Cardiac fibroblast (primary cell): ENCODE measurements at regions not wholly inside any gene's neighbourhood (a gene's known extent, or its start where the extent isn't known, plus 50 kb on each side); places are given as distances from the start of the nearest gene placed in this dataset.

ENCODE experiments used
- DNase-seq, 2 donors: peaks; one replicate each; pipeline versions ENCODE4 v3.0.0 to v3.0.0-alpha.2; 2010; ENCODE audit warnings: low read depth in 2 of 2
- H3K4me3 ChIP-seq, 2 donors: replicated peaks in 1 of 2; 1 replicate in 1 of 2; 2 replicates in 1 of 2; pipeline ENCODE4 v1.5.1; 2011; ENCODE audit warnings: low read depth in 2 of 2, low read length in 2 of 2, mild to moderate bottlenecking in 2 of 2, moderate library complexity in 1 of 2
- TF ChIP-seq, protein P1 (sequence below): IDR thresholded peaks from one replicate; pipeline ENCODE4 v1.5.1; 2011; ENCODE audit warnings: low read depth, mild to moderate bottlenecking, low read length, inconsistent platforms

DNA sequence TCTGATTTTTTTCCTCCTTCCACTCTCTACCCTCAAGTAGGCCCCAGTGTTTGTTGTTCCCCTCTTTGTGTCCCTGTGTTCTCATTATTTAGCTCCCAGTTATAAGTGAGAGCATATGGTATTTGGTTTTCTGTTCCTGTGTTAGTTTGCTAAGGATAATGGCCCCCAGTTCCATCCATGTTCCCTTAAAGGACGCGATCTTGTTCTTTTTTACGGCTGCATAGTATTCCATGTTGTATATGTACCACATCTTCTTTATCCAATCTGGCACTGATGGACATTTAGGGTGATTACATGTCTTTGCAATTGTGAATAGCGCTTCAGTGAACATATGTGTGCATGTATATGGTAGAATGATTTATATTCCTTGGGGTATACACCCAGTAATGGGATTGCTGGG is 54.5 kb upstream of the BTC start:
- H3K4me3 ChIP-seq = no peak overlapping the region
- TF ChIP-seq, protein P1, sequence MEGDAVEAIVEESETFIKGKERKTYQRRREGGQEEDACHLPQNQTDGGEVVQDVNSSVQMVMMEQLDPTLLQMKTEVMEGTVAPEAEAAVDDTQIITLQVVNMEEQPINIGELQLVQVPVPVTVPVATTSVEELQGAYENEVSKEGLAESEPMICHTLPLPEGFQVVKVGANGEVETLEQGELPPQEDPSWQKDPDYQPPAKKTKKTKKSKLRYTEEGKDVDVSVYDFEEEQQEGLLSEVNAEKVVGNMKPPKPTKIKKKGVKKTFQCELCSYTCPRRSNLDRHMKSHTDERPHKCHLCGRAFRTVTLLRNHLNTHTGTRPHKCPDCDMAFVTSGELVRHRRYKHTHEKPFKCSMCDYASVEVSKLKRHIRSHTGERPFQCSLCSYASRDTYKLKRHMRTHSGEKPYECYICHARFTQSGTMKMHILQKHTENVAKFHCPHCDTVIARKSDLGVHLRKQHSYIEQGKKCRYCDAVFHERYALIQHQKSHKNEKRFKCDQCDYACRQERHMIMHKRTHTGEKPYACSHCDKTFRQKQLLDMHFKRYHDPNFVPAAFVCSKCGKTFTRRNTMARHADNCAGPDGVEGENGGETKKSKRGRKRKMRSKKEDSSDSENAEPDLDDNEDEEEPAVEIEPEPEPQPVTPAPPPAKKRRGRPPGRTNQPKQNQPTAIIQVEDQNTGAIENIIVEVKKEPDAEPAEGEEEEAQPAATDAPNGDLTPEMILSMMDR = no peak
- DNase-seq = no peak

DNA sequence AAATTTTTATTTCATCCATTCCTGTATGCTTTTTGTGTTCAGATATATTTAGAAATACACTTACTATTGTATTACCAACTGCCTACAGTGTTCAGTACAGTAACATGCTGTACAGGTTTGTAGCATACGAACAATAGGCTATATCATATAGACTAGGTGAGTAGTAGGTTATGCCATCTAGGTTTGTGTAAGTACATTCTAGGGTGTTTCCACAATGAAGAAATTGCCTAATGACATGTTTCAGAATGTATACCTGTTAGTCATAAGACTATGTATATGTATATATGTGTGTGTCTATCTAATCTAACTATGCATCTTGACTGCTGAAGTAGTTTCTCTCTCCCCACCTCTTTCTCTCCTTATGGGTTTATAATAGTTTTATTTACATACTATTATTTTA is 51.5 kb upstream of the BTC start:
- TF ChIP-seq, protein P1 = no peak
- H3K4me3 ChIP-seq = no peak overlapping the region
- no peak for DNase-seq
